ENCODE measurements at regions not wholly inside any gene's neighbourhood (a gene's known extent, or its start where the extent isn't known, plus 50 kb on each side); places are given as distances from the start of the nearest gene placed in this dataset.

- no peak for DNase-seq
- H3K9me3 ChIP-seq = no peaks in the 10 kb centered on the region
- no peak for TF ChIP-seq CTCF (IDR thresholded peaks at IDR 0.05)
- peaks cover 0 to 22% (median 3%) of the 10 kb centered on the region in 9 donors for H3K4me1 ChIP-seq
- no peaks in the 10 kb centered on the region for H3K27me3 ChIP-seq
- H3K36me3 ChIP-seq = no peaks in the 10 kb centered on the region
- no peak overlapping the region for H3K27ac ChIP-seq
- H3K4me3 ChIP-seq = no peak overlapping the region
- WGBS, 2 donors = 62 to 65% methylated on average over 6 of the region's 6 CpGs
- intact Hi-C loops (cut with DNase I) = no loop called here
- no peak for ATAC-seq
Measured at GRCh38 chr2:219720956-219721355, 93.5 kb downstream of the SLC4A3 start.

GRCh38 chr2:219722276-219722879 lies 94.9 kb downstream of the SLC4A3 start:
- DNase-seq (no peak), ATAC-seq (peak in 3 of 8 donors; percentile 13 to 41 (median 22))
- intact Hi-C loops (cut with DNase I) = no loop called here
- Histone ChIP-seq H3K27me3 (no peaks in the 10 kb centered on the region), H3K36me3 (no peaks in the 10 kb centered on the region), H3K4me3 (no peak overlapping the region), H3K9me3 (no peaks in the 10 kb centered on the region), H3K27ac (no peak overlapping the region), H3K4me1 (peaks cover 0 to 22% (median 3%) of the 10 kb centered on the region in 9 donors)
- WGBS, 2 donors = 79 to 80% methylated on average over 10 of the region's 10 CpGs
- TF ChIP-seq CTCF (IDR thresholded peaks at IDR 0.05) = no peak

GRCh38 chr2:219723311-219723710 lies 95.9 kb downstream of the SLC4A3 start:
- ATAC-seq = no peak
- TF ChIP-seq CTCF (IDR thresholded peaks at IDR 0.05) = no peak
- DNase-seq = no peak
- no peaks in the 10 kb centered on the region for H3K36me3 ChIP-seq
- intact Hi-C loops (cut with DNase I) = no loop called here
- H3K4me1 ChIP-seq = peaks cover 0 to 22% (median 3%) of the 10 kb centered on the region in 9 donors
- no peaks in the 10 kb centered on the region for H3K27me3 ChIP-seq
- H3K9me3 ChIP-seq = no peaks in the 10 kb centered on the region
- H3K27ac ChIP-seq = no peak overlapping the region
- 81 to 84% methylated on average over 4 of the region's 4 CpGs for WGBS, 2 donors
- H3K4me3 ChIP-seq = no peak overlapping the region

- Histone ChIP-seq H3K9me3 (no peaks in the 10 kb centered on the region), H3K4me1 (peaks cover 0 to 22% (median 3%) of the 10 kb centered on the region in 9 donors), H3K36me3 (no peaks in the 10 kb centered on the region), H3K4me3 (no peak overlapping the region), H3K27me3 (no peaks in the 10 kb centered on the region), H3K27ac (peak overlapping the region in 1 of 10 donors; percentile 13)
- ATAC-seq = peak in 4 of 8 donors; percentile 14 to 44 (median 39)
- no peak for DNase-seq
- WGBS, 2 donors = 37 to 45% methylated on average over 1 of the region's 1 CpG
- intact Hi-C loops (cut with DNase I) = no loop called here
- TF ChIP-seq CTCF (IDR thresholded peaks at IDR 0.05) = no peak
Measured at GRCh38 chr2:219724628-219725027, 97.2 kb downstream of the SLC4A3 start.

Measured in heart right ventricle (tissue), 16 donors.